MM.1S (cell line): ENCODE measurements at regions not wholly inside any gene's neighbourhood (a gene's known extent, or its start where the extent isn't known, plus 50 kb on each side); places are given as distances from the start of the nearest gene placed in this dataset.

Experiments
- DNase-seq: peaks from one replicate; pipeline ENCODE4 v3.0.0-alpha.2; 2015
- H2AFZ ChIP-seq: fragments of 300-600 bp; sonication (generic); 2 replicates; pipeline ENCODE4 v1.6.0; 2016; ENCODE audit warnings: antibody characterized with exemption, low read length
- H3F3A ChIP-seq: fragments of 300-600 bp; sonication (generic); 2 replicates; pipeline ENCODE4 v1.6.1; 2016; ENCODE audit warnings: mild to moderate bottlenecking, antibody characterized with exemption, low read length, moderate library complexity, mixed read lengths; ENCODE audit not compliant: insufficient read depth
- H3K27ac ChIP-seq: fragments of 300-600 bp; sonication (generic); 2 replicates; pipeline ENCODE4 v1.5.1; 2016; ENCODE audit warnings: mild to moderate bottlenecking, low read length
- H3K27me3 ChIP-seq: fragments of 300-600 bp; sonication (generic); replicated peaks from 2 replicates; pipeline ENCODE4 v1.6.0; 2016; ENCODE audit warnings: low read length; ENCODE audit not compliant: insufficient read depth
- H3K36me3 ChIP-seq: fragments of 300-600 bp; sonication (generic); replicated peaks from 2 replicates; pipeline ENCODE4 v1.6.1; 2016; ENCODE audit warnings: mild to moderate bottlenecking, low read length, mixed read lengths; ENCODE audit not compliant: insufficient read depth
- H3K4me1 ChIP-seq: fragments of 300-600 bp; sonication (generic); 2 replicates; pipeline ENCODE4 v1.6.1; 2016; ENCODE audit warnings: low read length, mixed read lengths
- H3K4me2 ChIP-seq: fragments of 300-600 bp; sonication (generic); 2 replicates; pipeline ENCODE4 v1.6.0; 2016; ENCODE audit warnings: low read depth, low read length
- H3K4me3 ChIP-seq: fragments of 300-600 bp; sonication (generic); 2 replicates; pipeline ENCODE4 v1.5.1; 2016; ENCODE audit warnings: low read length, mixed read lengths
- H3K79me2 ChIP-seq: fragments of 300-600 bp; sonication (generic); 2 replicates; pipeline ENCODE4 v1.6.1; 2016; ENCODE audit warnings: mixed run types, low read length, mixed read lengths
- H3K9ac ChIP-seq: fragments of 300-600 bp; sonication (generic); 2 replicates; pipeline ENCODE4 v1.6.1; 2016; ENCODE audit warnings: low read length, mixed read lengths
- H3K9me2 ChIP-seq: fragments of 300-600 bp; sonication (generic); replicated peaks from 2 replicates; pipeline ENCODE4 v1.6.1; 2016; ENCODE audit warnings: mild to moderate bottlenecking, low read length, mixed read lengths; ENCODE audit not compliant: insufficient read depth
- H3K9me3 ChIP-seq: fragments of 300-600 bp; sonication (generic); replicated peaks from 2 replicates; pipeline ENCODE4 v1.6.1; 2016; ENCODE audit warnings: mild to moderate bottlenecking, low read length, mixed read lengths; ENCODE audit not compliant: insufficient read depth
- H4K20me1 ChIP-seq: fragments of 300-600 bp; sonication (generic); 2 replicates; pipeline ENCODE4 v1.6.1; 2016; ENCODE audit warnings: mild to moderate bottlenecking, low read length, moderate library complexity, mixed read lengths; ENCODE audit not compliant: insufficient read depth
- CTCF ChIP-seq: fragments of 300-600 bp; sonication (generic); IDR thresholded peaks from 2 replicates; pipeline ENCODE4 v1.5.1; 2016; ENCODE audit warnings: antibody characterized with exemption, low read length, mixed read lengths
- EZH2 ChIP-seq: fragments of 300-600 bp; sonication (generic); optimal IDR thresholded peaks from 2 replicates; pipeline ENCODE3; 2017; ENCODE audit warnings: low read depth, mild to moderate bottlenecking, antibody characterized with exemption, low read length, mixed read lengths
- EZH2phosphoT487 ChIP-seq: fragments of 300-600 bp; sonication (generic); IDR thresholded peaks from 2 replicates; pipeline ENCODE4 v1.6.1; 2018; ENCODE audit warnings: antibody characterized with exemption, low read length

GRCh38 chr20:48525400-48525799, 302.4 kb downstream of the PREX1 start:
- Histone ChIP-seq H4K20me1 (no peaks in the 10 kb centered on the region), H3K9ac (no peak overlapping the region), H3K36me3 (no peaks in the 10 kb centered on the region), H3K27ac (no peak overlapping the region), H3K4me1 (no peaks in the 10 kb centered on the region), H3K27me3 (no peaks in the 10 kb centered on the region), H3K4me3 (no peak overlapping the region), H3K79me2 (no peaks in the 10 kb centered on the region), H3K9me3 (no peaks in the 10 kb centered on the region), H3K4me2 (no peak overlapping the region), H3K9me2 (no peaks in the 10 kb centered on the region), H3F3A (no peaks in the 10 kb centered on the region), H2AFZ (no peak overlapping the region)
- DNase-seq: no peak
- TF ChIP-seq EZH2 (no peak), CTCF (no peak), EZH2phosphoT487 (no peak)

DNA sequence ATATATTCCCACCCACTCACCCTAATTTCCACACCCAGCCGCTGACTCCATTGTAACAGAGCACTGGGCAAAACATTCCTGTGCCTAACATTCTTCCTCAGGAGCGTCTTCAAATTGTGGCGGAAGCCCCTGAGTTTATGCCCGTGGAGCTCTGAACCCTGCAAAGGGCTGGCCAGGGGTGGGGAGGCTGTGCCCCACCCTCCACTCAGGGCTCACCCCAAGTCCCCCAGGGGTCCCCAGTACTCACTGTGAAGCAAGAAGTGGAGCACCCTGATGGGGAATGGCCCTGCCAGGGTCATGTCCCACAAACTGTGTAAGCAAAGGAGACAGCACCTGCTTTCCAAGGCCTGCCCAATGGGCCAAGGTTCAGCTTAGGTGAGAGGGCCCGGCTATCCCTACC, 303.2 kb downstream of the PREX1 start:
- H4K20me1 ChIP-seq: no peaks in the 10 kb centered on the region
- H3K9me2 ChIP-seq: no peaks in the 10 kb centered on the region
- no peak overlapping the region for H3K4me2 ChIP-seq
- H3K9me3 ChIP-seq: no peaks in the 10 kb centered on the region
- H3K4me3 ChIP-seq: no peak overlapping the region
- H3K27ac ChIP-seq: no peak overlapping the region
- no peaks in the 10 kb centered on the region for H3K36me3 ChIP-seq
- H3K9ac ChIP-seq: no peak overlapping the region
- H3K79me2 ChIP-seq: no peaks in the 10 kb centered on the region
- H2AFZ ChIP-seq: no peak overlapping the region
- TF ChIP-seq EZH2 (no peak), EZH2phosphoT487 (no peak)
- DNase-seq: no peak
- H3K27me3 ChIP-seq: no peaks in the 10 kb centered on the region
- no peaks in the 10 kb centered on the region for H3F3A ChIP-seq
- no peaks in the 10 kb centered on the region for H3K4me1 ChIP-seq

DNA sequence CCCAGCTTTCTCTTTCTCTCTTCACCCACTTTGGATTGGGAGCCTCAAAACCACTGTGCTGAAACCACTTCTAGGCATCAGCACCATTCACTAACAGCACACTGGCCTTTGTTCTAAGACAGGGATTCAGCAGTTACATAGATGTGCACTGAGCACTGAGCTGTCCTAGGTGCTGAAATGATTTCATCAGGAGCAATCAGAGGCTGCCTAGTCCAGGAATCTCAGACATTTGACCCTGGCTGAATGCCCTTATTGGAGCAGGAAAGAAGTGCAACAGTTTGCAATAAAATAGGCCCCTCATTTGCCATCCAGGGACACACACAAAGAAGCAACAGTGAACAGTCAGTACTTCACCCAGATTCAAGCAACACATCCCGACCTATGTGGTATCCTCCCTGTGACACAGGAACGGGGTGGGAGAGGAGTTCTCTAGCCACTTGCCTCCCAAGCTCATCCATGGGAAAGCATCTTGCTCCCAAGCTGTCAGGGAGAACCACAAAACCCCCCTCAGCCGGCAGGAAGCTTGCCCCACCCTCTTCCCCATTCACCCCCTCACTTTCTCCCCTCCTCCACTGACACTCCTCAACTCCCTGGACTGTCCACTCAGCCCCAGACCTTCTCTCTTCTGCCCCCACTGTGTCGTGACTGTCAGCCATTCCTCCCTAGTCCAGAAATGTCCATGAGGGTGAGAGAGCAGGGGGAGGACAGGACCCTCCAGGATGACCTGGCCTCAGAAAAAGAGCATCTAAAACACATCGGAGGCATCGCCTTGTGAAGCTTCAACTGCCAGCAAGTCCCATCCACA, 304.4 kb downstream of the PREX1 start:
- H3K36me3 ChIP-seq: no peaks in the 10 kb centered on the region
- DNase-seq: peak; percentile 72

More for the DNA sequence above, 304.4 kb downstream of the PREX1 start:
- H2AFZ ChIP-seq: no peak overlapping the region
- no peak overlapping the region for H3K4me2 ChIP-seq
- H3K4me1 ChIP-seq: no peaks in the 10 kb centered on the region
- no peaks in the 10 kb centered on the region for H3K79me2 ChIP-seq
- no peak overlapping the region for H3K4me3 ChIP-seq
- no peak overlapping the region for H3K9ac ChIP-seq
- H3K27ac ChIP-seq: no peak overlapping the region
- no peaks in the 10 kb centered on the region for H3K27me3 ChIP-seq
- no peaks in the 10 kb centered on the region for H3K9me2 ChIP-seq
- no peaks in the 10 kb centered on the region for H3F3A ChIP-seq
- no peaks in the 10 kb centered on the region for H3K9me3 ChIP-seq
- H4K20me1 ChIP-seq: no peaks in the 10 kb centered on the region
- TF ChIP-seq EZH2phosphoT487 (no peak), EZH2 (no peak), CTCF (no peak)
